ENCODE measurements at regions not wholly inside any gene's neighbourhood (a gene's known extent, or its start where the extent isn't known, plus 50 kb on each side); places are given as distances from the start of the nearest gene placed in this dataset.
A peak's percentile ranks its signal among the peaks of the same experiment; 100 is the strongest.
"Not testable (repeated sequence)": the region's sequence is repeated elsewhere in the genome, so short reads cannot be mapped to it uniquely, and the experiment has no call there.

DNA sequence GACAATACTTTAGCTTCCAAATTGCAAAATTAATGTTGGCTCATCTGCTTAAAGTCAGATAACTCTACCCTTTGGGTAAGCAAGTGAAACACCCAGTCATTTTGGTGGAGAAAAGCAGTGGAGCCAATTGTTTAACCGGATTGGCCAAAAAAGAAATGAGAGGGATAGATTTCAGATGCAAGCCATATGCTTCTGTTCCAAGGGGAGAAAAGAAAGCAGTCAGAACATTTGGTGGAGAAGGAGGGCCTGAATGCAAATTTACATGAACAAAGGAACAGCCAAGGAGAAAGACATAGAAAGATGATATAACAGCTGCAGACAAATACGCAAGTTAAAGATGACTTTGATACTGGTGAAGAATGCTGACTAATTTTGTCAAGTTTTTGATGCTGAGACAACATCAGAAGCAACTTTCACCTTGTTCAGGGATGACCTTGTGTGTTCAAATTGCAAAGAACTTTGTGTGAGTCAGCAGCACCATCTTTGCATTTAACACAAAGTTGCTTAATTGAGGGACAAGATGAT, 173.1 kb downstream of the TGFB2 start:
- intact Hi-C loops (cut with DNase I) = loop anchor here (10.0 kb wide), 1 partner anchor 153 kb away; no protein-coding TSS in a partner anchor

DNA sequence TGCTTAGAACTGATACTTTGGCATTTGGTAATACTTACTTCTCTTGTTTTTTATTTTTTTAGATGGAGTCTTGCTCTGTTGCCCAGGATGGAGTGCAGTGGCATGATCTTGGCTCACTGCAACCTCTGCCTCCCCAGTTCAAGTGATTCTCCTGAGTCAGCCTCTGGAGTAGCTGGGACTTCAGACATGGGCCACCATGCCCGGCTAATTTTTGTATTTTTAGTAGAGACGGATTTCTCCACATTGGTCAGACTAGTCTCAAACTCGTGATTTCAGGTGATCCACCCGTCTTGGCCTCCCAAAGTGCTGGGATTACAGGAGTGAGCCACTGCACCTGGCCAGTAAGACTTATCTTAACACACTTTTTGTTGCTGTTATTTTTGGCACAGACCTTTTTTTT, 175.5 kb downstream of the TGFB2 start:
- H3K4me1 ChIP-seq; H3K36me3 ChIP-seq; intact Hi-C loops (cut with DNase I); H3K4me3 ChIP-seq; H3K27ac ChIP-seq; H3K9me3 ChIP-seq; DNase-seq; H3K27me3 ChIP-seq: not testable (repeated sequence)
- 88 to 94% methylated on average over 4 of the region's 4 CpGs for WGBS, 2 donors

More for the DNA sequence above, 173.1 kb downstream of the TGFB2 start:
- Histone ChIP-seq H3K4me1 (no peaks in the 10 kb centered on the region), H3K9me3 (no peaks in the 10 kb centered on the region), H3K36me3 (no peaks in the 10 kb centered on the region), H3K27ac (no peak overlapping the region), H3K27me3 (no peaks in the 10 kb centered on the region), H3K4me3 (no peak overlapping the region)
- no peak for DNase-seq
- 90 to 97% methylated on average over 2 of the region's 2 CpGs for WGBS, 2 donors
- TF ChIP-seq POLR2A (IDR thresholded peaks at IDR 0.05) = no peak
- TF ChIP-seq, protein P1, sequence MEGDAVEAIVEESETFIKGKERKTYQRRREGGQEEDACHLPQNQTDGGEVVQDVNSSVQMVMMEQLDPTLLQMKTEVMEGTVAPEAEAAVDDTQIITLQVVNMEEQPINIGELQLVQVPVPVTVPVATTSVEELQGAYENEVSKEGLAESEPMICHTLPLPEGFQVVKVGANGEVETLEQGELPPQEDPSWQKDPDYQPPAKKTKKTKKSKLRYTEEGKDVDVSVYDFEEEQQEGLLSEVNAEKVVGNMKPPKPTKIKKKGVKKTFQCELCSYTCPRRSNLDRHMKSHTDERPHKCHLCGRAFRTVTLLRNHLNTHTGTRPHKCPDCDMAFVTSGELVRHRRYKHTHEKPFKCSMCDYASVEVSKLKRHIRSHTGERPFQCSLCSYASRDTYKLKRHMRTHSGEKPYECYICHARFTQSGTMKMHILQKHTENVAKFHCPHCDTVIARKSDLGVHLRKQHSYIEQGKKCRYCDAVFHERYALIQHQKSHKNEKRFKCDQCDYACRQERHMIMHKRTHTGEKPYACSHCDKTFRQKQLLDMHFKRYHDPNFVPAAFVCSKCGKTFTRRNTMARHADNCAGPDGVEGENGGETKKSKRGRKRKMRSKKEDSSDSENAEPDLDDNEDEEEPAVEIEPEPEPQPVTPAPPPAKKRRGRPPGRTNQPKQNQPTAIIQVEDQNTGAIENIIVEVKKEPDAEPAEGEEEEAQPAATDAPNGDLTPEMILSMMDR (IDR thresholded peaks at IDR 0.05) = no peak

DNA sequence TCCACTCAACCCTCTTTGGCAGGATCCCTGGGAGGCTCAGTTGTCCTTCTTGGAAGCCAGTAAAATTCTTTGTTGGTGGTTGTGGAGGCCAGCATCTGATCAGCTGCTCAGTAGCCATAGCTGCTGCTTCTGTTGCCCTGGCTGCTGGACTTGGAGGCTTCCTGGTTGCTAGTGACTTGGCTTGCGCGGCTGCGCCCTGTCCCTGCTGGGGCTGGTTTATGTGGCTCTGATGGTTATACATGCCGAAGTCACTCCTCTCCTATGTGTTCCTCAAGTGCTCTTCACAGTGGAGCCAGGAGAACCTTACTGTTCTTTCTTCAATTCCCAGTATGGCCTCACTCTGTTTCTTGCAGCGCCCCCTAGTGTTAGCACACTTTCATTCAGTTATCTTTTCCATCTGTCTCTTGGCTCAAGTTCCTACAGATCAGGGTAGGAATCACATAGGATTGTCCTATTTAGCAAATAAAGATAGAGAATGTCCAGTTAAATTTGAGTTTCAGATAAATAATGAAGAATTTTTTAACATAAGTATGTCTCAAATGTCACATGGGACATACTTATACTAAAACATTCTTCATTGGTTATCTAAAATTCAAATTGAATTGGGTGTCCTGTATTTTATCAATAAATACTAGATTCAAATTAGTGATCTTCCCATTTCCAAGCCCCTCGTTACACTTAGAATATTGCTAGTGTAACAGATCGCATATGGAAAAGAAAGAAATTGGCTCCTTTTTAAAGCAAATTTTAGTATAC, 176.5 kb downstream of the TGFB2 start:
- H3K9me3 ChIP-seq = no peaks in the 10 kb centered on the region
- H3K36me3 ChIP-seq = no peaks in the 10 kb centered on the region
- H3K27me3 ChIP-seq = no peaks in the 10 kb centered on the region
- H3K4me1 ChIP-seq = no peaks in the 10 kb centered on the region
- 59 to 60% methylated on average over 4 to 5 of the region's 7 CpGs for WGBS, 2 donors
- intact Hi-C loops (cut with DNase I) = no loop called here
- no peak overlapping the region for H3K27ac ChIP-seq
- DNase-seq = no peak
- H3K4me3 ChIP-seq = no peak overlapping the region
- no peak for TF ChIP-seq POLR2A (IDR thresholded peaks at IDR 0.05)
- TF ChIP-seq, protein P1 (IDR thresholded peaks at IDR 0.05) = peak in 5 of 6 experiments; percentile 39 to 67 (median 56)

DNA sequence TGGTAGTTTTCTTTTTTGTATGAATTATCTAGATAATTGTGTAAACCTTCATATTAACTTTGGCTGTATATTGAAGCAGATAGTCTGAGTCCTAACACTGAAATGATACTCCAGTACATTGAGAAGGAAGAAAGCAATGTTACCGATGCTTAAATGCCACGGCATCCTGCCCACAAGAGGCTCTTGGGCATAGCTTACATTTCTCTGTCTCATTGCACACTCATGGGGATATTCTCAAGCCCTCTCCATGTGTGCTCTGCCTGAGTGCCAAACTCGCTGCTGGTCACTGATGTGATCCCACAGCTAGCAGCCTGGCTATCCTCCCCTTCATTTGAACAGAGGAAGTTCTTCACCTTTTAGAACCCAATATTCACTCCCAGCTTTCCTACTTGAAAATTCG, 179.4 kb downstream of the TGFB2 start:
- Histone ChIP-seq H3K27me3 (no peaks in the 10 kb centered on the region), H3K27ac (no peak overlapping the region), H3K9me3 (no peaks in the 10 kb centered on the region), H3K36me3 (no peaks in the 10 kb centered on the region), H3K4me1 (no peaks in the 10 kb centered on the region), H3K4me3 (no peak overlapping the region)
- intact Hi-C loops (cut with DNase I) = no loop called here
- TF ChIP-seq POLR2A (IDR thresholded peaks at IDR 0.05) = no peak
- TF ChIP-seq, protein P1 (IDR thresholded peaks at IDR 0.05) = no peak
- 55 to 71% methylated on average over 4 of the region's 4 CpGs for WGBS, 2 donors
- no peak for DNase-seq

DNA sequence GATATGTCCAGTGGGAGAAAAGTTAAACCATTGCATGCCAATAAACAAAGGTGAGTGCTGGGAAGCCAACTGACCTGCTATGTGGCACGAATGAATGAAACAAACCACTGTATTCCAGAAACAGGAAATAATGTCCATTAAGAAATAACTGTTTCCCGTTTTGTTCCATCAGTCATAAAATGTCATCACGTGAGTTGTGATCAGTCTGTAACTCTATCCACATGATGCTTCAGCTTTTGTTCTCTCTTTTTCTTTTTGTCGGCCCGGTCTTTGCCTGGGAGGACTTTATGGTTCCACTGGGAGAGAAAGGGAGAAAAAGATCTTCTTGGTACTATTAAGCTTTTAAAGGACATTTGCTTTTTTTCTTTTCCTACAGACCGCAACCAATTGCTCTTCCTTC, 179.9 kb downstream of the TGFB2 start:
- DNase-seq = no peak
- intact Hi-C loops (cut with DNase I) = no loop called here
- H3K36me3 ChIP-seq = no peaks in the 10 kb centered on the region
- H3K27ac ChIP-seq = no peak overlapping the region
- H3K4me1 ChIP-seq = no peaks in the 10 kb centered on the region
- H3K4me3 ChIP-seq = no peak overlapping the region
- no peak for TF ChIP-seq POLR2A (IDR thresholded peaks at IDR 0.05)
- TF ChIP-seq, protein P1 (IDR thresholded peaks at IDR 0.05) = no peak
- no peaks in the 10 kb centered on the region for H3K27me3 ChIP-seq
- no peaks in the 10 kb centered on the region for H3K9me3 ChIP-seq
- 62 to 67% methylated on average over 6 of the region's 6 CpGs for WGBS, 2 donors

Measured in esophagus squamous epithelium (tissue), 5 donors.